Right forelimb (tissue), 1 donor: ENCODE measurements at regions not wholly inside any gene's neighbourhood (a gene's known extent, or its start where the extent isn't known, plus 50 kb on each side); places are given as distances from the start of the nearest gene placed in this dataset.
"Not testable (repeated sequence)": the region's sequence is repeated elsewhere in the genome, so short reads cannot be mapped to it uniquely, and the experiment has no call there.

ENCODE experiments used
- DNase-seq: peaks from one replicate; pipeline ENCODE4 v3.0.0-alpha.2; 2018

- no peak for DNase-seq
Measured at GRCh38 chr20:53814060-53814459, 220.4 kb upstream of the ZNF217 start.

GRCh38 chr20:53813636-53814035 lies 220.0 kb upstream of the ZNF217 start:
- DNase-seq, result no peak

DNA sequence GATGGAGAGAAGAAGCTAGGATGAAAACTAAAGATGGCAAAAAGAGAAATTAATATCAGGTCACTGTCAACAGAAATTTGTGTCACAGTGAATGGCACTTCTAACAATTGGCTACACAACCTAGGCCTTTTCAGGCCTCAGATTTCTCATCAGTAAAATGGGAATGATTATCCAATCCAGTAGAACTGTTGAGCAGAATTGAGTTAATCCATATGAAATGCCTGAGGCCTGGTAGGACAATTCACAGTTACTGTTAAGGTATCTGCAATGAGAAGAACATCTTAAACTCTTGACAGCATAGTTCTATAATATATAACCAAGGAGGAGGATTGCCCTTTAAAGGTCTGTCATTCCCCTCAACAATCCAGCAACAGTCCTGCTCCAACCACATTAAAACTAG lies 217.9 kb upstream of the ZNF217 start:
- DNase-seq, result no peak

GRCh38 chr20:53810661-53811355 lies 217.2 kb upstream of the ZNF217 start:
- DNase-seq, result no peak

GRCh38 chr20:53809728-53810365 lies 216.2 kb upstream of the ZNF217 start:
- no peak for DNase-seq

DNA sequence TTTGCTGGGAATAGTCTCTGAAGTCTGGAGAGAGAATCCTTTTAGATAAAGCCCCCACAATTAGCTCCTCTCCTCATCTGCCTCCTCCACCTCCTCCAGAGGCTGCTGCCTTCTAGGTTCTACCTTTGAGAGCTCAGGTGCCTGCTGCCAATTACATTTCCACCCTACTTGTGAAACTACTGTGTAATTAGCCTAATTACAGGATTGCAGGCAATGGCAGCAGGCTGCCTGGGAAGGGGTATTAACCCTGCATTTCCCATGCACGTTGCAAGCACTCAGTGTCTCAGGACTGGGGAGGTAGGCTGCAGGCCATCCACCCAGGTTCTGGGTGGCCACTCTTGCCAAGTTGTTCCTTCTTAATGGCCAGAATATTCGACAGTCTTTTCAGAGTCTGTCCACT lies 215.6 kb upstream of the ZNF217 start:
- DNase-seq, result no peak

DNA sequence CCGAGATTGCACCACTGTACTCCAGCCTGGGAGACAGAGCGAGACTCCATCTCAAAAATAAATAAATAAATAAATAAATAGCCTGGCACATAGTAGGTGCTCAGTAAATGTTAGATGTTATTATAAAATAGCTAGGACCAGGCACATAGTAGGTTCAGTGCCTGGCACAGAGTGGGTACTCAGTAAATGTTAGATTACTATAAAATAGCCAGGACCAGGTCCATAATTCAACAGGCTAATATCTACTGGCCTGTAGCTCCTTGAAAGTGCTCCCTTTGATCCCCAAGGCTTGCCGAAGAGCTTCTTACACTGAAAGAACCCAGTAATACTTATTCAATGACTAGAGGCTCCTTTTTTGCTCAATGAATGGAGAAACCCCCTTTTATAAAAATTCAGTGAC lies 215.1 kb upstream of the ZNF217 start:
- DNase-seq, result no peak

- DNase-seq, result not testable (repeated sequence)
Measured at GRCh38 chr20:53808302-53808701, 214.7 kb upstream of the ZNF217 start.

GRCh38 chr20:53806683-53807401 lies 213.2 kb upstream of the ZNF217 start:
- DNase-seq, result no peak

- DNase-seq, result no peak
Measured at GRCh38 chr20:53805895-53806384, 212.3 kb upstream of the ZNF217 start.

- DNase-seq, result no peak
Measured at GRCh38 chr20:53804920-53805894, 211.6 kb upstream of the ZNF217 start.

DNA sequence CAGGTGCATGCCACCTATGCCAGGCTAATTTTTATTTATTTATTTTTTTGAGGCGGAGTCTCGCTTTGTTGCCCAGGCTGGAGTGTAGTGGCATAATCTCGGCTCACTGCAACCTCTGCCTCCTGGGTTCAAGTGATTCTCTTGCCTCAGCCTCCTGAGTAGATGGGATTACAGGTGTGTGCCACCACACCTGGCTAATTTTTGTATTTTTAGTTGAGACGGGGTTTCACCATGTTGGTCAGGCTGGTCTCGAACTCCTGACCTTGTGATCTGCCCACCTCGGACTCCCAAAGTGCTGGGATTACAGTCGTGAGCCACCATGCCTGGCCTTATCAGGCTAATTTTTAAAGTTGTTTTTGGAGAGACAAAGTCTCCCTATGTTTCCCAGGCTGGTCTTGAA lies 210.7 kb upstream of the ZNF217 start:
- not testable (repeated sequence) for DNase-seq

GRCh38 chr20:53803492-53804155 lies 210.0 kb upstream of the ZNF217 start:
- no peak for DNase-seq

DNA sequence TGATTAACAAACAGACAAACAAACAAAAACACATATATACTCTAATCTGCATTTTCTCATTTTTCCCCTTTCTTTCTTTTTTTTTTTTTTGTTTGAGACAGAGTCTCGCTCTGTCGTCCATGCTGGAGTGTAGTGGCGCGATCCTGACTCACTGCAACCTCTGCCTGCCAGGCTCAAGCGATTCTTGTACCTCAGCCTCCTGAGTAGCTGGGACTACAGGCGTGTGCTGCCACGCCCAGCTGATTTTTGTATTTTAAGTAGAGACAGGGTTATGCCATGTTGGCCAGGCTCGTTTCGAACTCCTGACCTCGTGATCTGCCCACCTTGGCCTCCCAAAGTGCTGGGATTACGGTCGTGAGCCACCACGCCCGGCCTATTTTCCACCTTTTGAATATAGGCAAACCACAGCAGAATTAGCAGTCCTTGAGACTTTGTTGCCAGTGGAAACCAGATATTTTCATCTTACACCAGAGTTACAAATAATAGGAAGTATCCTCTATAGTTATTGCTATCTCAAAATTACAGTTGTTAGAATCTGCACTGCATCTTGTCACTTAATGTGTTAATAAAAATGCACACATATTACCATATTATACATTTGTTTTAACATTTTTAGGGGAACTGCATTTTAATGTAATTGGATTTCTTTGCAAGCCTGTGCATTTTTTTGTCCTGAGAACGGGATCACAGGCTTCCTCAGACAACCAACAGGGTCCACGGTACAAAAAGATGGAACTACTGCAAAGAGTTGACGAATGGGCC lies 208.2 kb upstream of the ZNF217 start:
- DNase-seq, result no peak

DNA sequence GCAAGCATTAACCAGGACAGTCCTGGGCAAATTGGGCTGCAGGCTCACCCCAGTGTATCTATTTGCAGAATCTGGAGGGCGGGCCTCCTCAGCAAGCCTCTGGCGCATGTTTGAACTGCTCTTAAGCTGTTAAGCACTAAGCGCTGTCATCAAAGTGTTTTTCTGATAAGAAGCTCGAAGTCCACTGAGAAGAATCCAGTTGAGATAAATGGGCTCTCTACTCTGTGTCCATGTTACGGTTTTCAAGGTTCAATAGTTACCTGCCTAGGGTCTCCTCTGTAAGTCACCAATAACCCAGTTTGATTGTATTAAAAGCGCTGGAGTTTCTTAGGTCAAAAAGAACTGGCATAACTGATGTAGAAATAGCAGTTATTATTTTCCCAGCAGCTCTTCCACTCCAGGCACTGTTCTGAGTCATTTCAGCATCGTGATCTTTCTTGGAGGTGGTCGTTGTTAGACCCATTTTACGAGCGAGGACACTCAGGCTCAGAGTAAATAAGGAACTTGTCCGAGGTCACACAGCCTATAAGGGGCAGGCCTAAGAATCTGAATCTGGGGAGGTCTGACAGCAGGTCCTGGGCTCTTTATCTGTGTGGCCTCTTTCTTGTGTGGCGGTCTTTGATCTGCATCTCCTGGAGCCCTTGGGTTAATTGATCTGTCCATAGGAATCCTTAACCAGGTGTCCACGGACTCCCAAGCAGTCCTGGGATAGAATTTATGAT lies 207.4 kb upstream of the ZNF217 start:
- no peak for DNase-seq

- DNase-seq, result no peak
Measured at GRCh38 chr20:53800418-53800817, 206.8 kb upstream of the ZNF217 start.

- no peak for DNase-seq
Measured at GRCh38 chr20:53797085-53797484, 203.4 kb upstream of the ZNF217 start.

GRCh38 chr20:53795170-53795569 lies 201.5 kb upstream of the ZNF217 start:
- no peak for DNase-seq

- DNase-seq, result no peak
Measured at GRCh38 chr20:53794529-53795115, 201.0 kb upstream of the ZNF217 start.

GRCh38 chr20:53793783-53794383 lies 200.2 kb upstream of the ZNF217 start:
- no peak for DNase-seq
